ENCODE measurements at regions not wholly inside any gene's neighbourhood (a gene's known extent, or its start where the extent isn't known, plus 50 kb on each side); places are given as distances from the start of the nearest gene placed in this dataset.

GRCh38 chr1:60888126-60888525, 194.2 kb upstream of the NFIA start:
- no peak overlapping the region for H3K27ac ChIP-seq (ENCODE audit: low read depth, low read length)
- H3F3A ChIP-seq (ENCODE audit: control insufficient read depth, insufficient read depth) = no peaks in the 10 kb centered on the region
- H3K27me3 ChIP-seq (ENCODE audit: control insufficient read depth, low read length) = peaks cover 18% of the 10 kb centered on the region

GRCh38 chr1:60886793-60887331, 195.5 kb upstream of the NFIA start:
- H3K27ac ChIP-seq (ENCODE audit: low read depth, low read length) = no peak overlapping the region
- no peaks in the 10 kb centered on the region for H4K20me1 ChIP-seq (ENCODE audit: control insufficient read depth, insufficient read depth, low read depth, low read length)
- H3K4me1 ChIP-seq (ENCODE audit: control insufficient read depth, low read length) = no peaks in the 10 kb centered on the region
- no peaks in the 10 kb centered on the region for H3K79me2 ChIP-seq (ENCODE audit: control insufficient read depth, low read length)
- no peak overlapping the region for H3K4me2 ChIP-seq (ENCODE audit: low read length)
- H3K27me3 ChIP-seq (ENCODE audit: control insufficient read depth, low read length) = peaks cover 18% of the 10 kb centered on the region
- no peaks in the 10 kb centered on the region for H3K36me3 ChIP-seq (ENCODE audit: control insufficient read depth, low read length)
- TF ChIP-seq EZH2phosphoT487 (IDR thresholded peaks at IDR 0.05; ENCODE audit: borderline replicate concordance, low read length) = no peak
- TF ChIP-seq CTCF (IDR thresholded peaks at IDR 0.05; ENCODE audit: low read depth, low read length, poor library complexity, severe bottlenecking) = no peak
- no peaks in the 10 kb centered on the region for H3K9me2 ChIP-seq (replicated peaks; ENCODE audit: control insufficient read depth, low read length)
- H3K9me3 ChIP-seq (ENCODE audit: control insufficient read depth, insufficient read depth, low read length) = no peaks in the 10 kb centered on the region
- H3F3A ChIP-seq (ENCODE audit: control insufficient read depth, insufficient read depth) = no peaks in the 10 kb centered on the region
- H3K4me3 ChIP-seq (ENCODE audit: low read length) = no peak overlapping the region

More at GRCh38 chr1:60888126-60888525, 194.2 kb upstream of the NFIA start:
- Histone ChIP-seq H3K79me2 (ENCODE audit: control insufficient read depth, low read length) (no peaks in the 10 kb centered on the region), H3K36me3 (ENCODE audit: control insufficient read depth, low read length) (no peaks in the 10 kb centered on the region), H4K20me1 (ENCODE audit: control insufficient read depth, insufficient read depth, low read depth, low read length) (no peaks in the 10 kb centered on the region), H3K4me2 (ENCODE audit: low read length) (no peak overlapping the region), H3K4me1 (ENCODE audit: control insufficient read depth, low read length) (no peaks in the 10 kb centered on the region), H3K9me3 (ENCODE audit: control insufficient read depth, insufficient read depth, low read length) (no peaks in the 10 kb centered on the region), H3K4me3 (ENCODE audit: low read length) (no peak overlapping the region), H3K9me2 (replicated peaks; ENCODE audit: control insufficient read depth, low read length) (no peaks in the 10 kb centered on the region)
- TF ChIP-seq EZH2phosphoT487 (IDR thresholded peaks at IDR 0.05; ENCODE audit: borderline replicate concordance, low read length) = no peak

GRCh38 chr1:60886090-60886489, 196.3 kb upstream of the NFIA start:
- TF ChIP-seq CTCF (IDR thresholded peaks at IDR 0.05; ENCODE audit: low read depth, low read length, poor library complexity, severe bottlenecking) = no peak
- TF ChIP-seq EZH2phosphoT487 (IDR thresholded peaks at IDR 0.05; ENCODE audit: borderline replicate concordance, low read length) = no peak
- H3K79me2 ChIP-seq (ENCODE audit: control insufficient read depth, low read length) = no peaks in the 10 kb centered on the region
- no peaks in the 10 kb centered on the region for H3K36me3 ChIP-seq (ENCODE audit: control insufficient read depth, low read length)
- no peak overlapping the region for H3K4me2 ChIP-seq (ENCODE audit: low read length)
- no peaks in the 10 kb centered on the region for H4K20me1 ChIP-seq (ENCODE audit: control insufficient read depth, insufficient read depth, low read depth, low read length)
- no peaks in the 10 kb centered on the region for H3K4me1 ChIP-seq (ENCODE audit: control insufficient read depth, low read length)
- no peaks in the 10 kb centered on the region for H3F3A ChIP-seq (ENCODE audit: control insufficient read depth, insufficient read depth)
- no peaks in the 10 kb centered on the region for H3K9me3 ChIP-seq (ENCODE audit: control insufficient read depth, insufficient read depth, low read length)
- no peak overlapping the region for H3K27ac ChIP-seq (ENCODE audit: low read depth, low read length)
- H3K4me3 ChIP-seq (ENCODE audit: low read length) = no peak overlapping the region
- H3K27me3 ChIP-seq (ENCODE audit: control insufficient read depth, low read length) = peaks cover 15% of the 10 kb centered on the region
- no peaks in the 10 kb centered on the region for H3K9me2 ChIP-seq (replicated peaks; ENCODE audit: control insufficient read depth, low read length)

GRCh38 chr1:60880202-60880601, 202.2 kb upstream of the NFIA start:
- Histone ChIP-seq H3K27ac (ENCODE audit: low read depth, low read length) (no peak overlapping the region), H4K20me1 (ENCODE audit: control insufficient read depth, insufficient read depth, low read depth, low read length) (no peaks in the 10 kb centered on the region), H3K79me2 (ENCODE audit: control insufficient read depth, low read length) (no peaks in the 10 kb centered on the region), H3K4me2 (ENCODE audit: low read length) (no peak overlapping the region), H3K27me3 (ENCODE audit: control insufficient read depth, low read length) (peaks cover 10% of the 10 kb centered on the region; the same call in 1 of the 2 replicates), H3K9me3 (ENCODE audit: control insufficient read depth, insufficient read depth, low read length) (no peaks in the 10 kb centered on the region), H3F3A (ENCODE audit: control insufficient read depth, insufficient read depth) (no peaks in the 10 kb centered on the region), H3K9me2 (replicated peaks; ENCODE audit: control insufficient read depth, low read length) (no peaks in the 10 kb centered on the region), H3K4me1 (ENCODE audit: control insufficient read depth, low read length) (no peaks in the 10 kb centered on the region), H3K4me3 (ENCODE audit: low read length) (no peak overlapping the region), H3K36me3 (ENCODE audit: control insufficient read depth, low read length) (no peaks in the 10 kb centered on the region)
- TF ChIP-seq CTCF (IDR thresholded peaks at IDR 0.05; ENCODE audit: low read depth, low read length, poor library complexity, severe bottlenecking) (no peak), EZH2phosphoT487 (IDR thresholded peaks at IDR 0.05; ENCODE audit: borderline replicate concordance, low read length) (no peak)

Data from DOHH2 (cell line).